Activated CD4-positive, alpha-beta memory T cell treated with anti-CD3 and anti-CD28 coated beads for 36 hours (primary cell): ENCODE measurements at regions not wholly inside any gene's neighbourhood (a gene's known extent, or its start where the extent isn't known, plus 50 kb on each side); places are given as distances from the start of the nearest gene placed in this dataset.

Source experiments
- CTCF ChIA-PET: fragments of 350-600 bp; sonication (Branson Sonifier 250); formaldehyde crosslinking; loops from one replicate; lab custom pipeline; 2021; ENCODE audit warnings: antibody characterized with exemption, inconsistent platforms; lab: Charles Lee
- POLR2A ChIA-PET: fragments of 350-600 bp; sonication (Branson Sonifier 250); formaldehyde crosslinking; loops from one replicate; lab custom pipeline; 2021; ENCODE audit warnings: antibody characterized with exemption; lab: Charles Lee
- DNase-seq: peaks from one replicate; pipeline ENCODE4 v3.0.0-alpha.2; 2020
- H3K27ac Mint-ChIP-seq: one replicate; pipeline ENCODE4 v1.8.0; 2021; ENCODE audit warnings: mixed read lengths
- H3K27me3 Mint-ChIP-seq: one replicate; pipeline ENCODE4 v1.8.0; 2021; ENCODE audit warnings: mixed read lengths
- H3K36me3 Mint-ChIP-seq: one replicate; pipeline ENCODE4 v1.8.0; 2021; ENCODE audit warnings: mixed read lengths
- H3K4me1 Mint-ChIP-seq: one replicate; pipeline ENCODE4 v1.8.0; 2021; ENCODE audit warnings: low read depth, mixed read lengths
- H3K4me3 Mint-ChIP-seq: one replicate; pipeline ENCODE4 v1.8.0; 2021; ENCODE audit warnings: mild to moderate bottlenecking, mixed read lengths
- H3K9me3 Mint-ChIP-seq: one replicate; pipeline ENCODE4 v1.8.0; 2021; ENCODE audit warnings: mixed read lengths
- intact Hi-C: fragments of 100-400 bp; cut with micrococcal nuclease; formaldehyde crosslinking; loops from one replicate; pipeline ENCODE4 v1.15.1; 2023

DNA sequence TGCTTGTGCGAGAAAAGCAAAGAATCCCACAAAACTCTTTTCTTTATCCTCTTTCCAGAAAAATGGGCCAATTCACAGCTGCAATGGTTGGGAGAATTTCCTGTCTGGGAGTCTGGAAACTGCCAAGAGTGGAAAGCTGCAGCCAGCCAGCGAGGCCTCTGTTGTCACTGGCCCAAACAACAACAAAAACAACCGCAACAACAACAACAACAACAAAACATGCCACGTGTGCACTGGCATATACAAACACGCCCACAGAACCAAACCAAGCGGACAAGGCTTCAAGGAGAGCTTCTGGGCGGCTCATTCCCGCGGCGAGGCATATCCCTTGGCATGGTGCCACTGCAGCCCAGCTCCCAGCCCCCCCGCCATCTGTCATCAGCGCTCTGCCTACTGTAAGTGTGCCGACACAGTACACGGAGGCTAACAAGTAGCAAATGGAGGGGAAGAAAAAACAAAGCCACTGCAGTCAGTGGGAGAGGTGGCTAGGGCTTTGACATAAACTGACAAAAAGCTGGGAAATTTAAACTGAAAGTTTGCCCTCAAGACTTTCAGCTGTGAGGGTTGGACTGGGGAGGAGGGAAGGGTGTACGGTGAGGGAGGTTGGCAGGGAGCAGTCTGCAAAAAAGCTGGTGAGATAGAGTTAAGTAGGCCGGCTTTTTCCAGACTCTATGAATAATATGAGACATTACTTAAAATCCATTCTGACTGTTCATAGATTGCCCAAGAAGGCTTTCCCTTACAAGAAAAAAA lies 165.0 kb upstream of the ZNF462 start:
- DNase-seq: no peak
- H3K9me3 Mint-ChIP-seq: peaks cover 2% of the 10 kb centered on the region
- no peaks in the 10 kb centered on the region for H3K36me3 Mint-ChIP-seq
- H3K27ac Mint-ChIP-seq: no peak overlapping the region
- H3K27me3 Mint-ChIP-seq: no peaks in the 10 kb centered on the region
- ChIA-PET CTCF (no interaction called here), POLR2A (no interaction called here)
- intact Hi-C loops: no loop called here
- no peak overlapping the region for H3K4me3 Mint-ChIP-seq
- no peaks in the 10 kb centered on the region for H3K4me1 Mint-ChIP-seq

DNA sequence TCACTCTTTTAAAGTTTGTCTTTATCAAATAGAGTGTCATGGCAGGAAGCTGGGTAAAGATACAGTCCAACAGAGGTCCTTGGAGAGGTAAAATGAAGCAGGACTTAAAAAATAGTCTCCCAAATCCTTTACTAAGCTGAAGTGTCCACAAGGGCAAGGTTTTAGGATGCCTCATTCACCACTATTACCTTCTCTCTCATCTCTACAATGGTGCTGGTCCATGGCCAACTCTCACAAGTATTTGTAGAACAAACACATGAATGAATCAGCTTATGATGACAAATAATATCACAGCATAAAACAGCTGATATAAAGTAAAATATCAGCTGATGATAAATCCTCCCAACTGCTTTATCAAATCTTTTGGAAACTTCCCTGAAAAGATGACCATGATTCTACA lies 162.3 kb upstream of the ZNF462 start:
- H3K27me3 Mint-ChIP-seq: no peaks in the 10 kb centered on the region
- H3K4me1 Mint-ChIP-seq: no peaks in the 10 kb centered on the region
- peaks cover 13% of the 10 kb centered on the region for H3K9me3 Mint-ChIP-seq
- no peak overlapping the region for H3K4me3 Mint-ChIP-seq
- CTCF ChIA-PET: no interaction called here
- no peaks in the 10 kb centered on the region for H3K36me3 Mint-ChIP-seq
- intact Hi-C loops: no loop called here
- no peak overlapping the region for H3K27ac Mint-ChIP-seq
- POLR2A ChIA-PET: no interaction called here
- no peak for DNase-seq

DNA sequence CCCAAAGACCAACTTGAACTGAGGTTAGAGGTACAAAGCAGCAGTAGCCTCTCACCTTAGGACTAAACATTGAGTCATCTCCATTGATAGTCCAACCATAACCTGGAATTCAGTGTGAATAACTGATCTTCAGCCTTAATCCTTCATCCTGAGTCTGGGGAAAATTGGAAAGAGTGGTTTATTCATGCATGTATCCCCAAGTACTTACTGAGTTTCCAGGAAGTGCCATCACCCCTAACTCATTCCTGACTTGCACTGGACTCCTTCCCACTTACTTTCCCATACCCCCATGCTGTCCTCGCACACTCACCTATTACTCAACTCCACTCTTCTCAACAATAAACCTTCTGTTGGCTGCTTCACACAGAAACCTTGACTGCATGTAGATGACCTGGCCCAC lies 161.4 kb upstream of the ZNF462 start:
- Mint-ChIP-seq H3K4me1 (no peaks in the 10 kb centered on the region), H3K4me3 (no peak overlapping the region)
- CTCF ChIA-PET: no interaction called here

DNA sequence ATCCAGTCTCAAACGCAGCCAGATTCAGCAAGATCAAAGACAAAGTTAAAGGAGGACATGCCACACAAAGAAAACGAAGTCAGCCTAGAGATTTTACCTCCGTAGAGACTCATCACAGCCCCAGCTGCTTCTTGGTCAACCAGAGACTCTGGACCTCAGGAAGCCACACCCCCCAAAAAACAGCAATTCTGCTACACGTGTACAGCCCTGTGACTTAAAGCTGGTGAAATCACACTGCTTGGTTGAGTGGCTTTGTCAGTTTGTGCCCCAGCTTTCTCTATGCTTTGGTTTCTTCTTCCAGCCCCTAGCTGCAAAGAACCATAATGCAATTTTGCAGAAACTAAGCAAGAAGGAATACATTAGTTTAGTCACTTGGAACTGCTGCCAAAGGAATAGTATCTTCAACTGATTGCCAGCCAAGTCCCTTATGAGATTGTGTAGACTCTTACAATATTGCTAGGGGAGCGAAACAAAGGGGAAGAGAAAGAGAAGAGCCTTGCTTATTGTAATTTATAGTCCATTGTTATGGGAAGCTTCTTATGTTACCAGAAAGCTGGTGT lies 158.8 kb upstream of the ZNF462 start:
- H3K9me3 Mint-ChIP-seq: peaks cover 13% of the 10 kb centered on the region
- POLR2A ChIA-PET: no interaction called here
- intact Hi-C loops: no loop called here
- DNase-seq: no peak
- H3K27me3 Mint-ChIP-seq: no peaks in the 10 kb centered on the region
- no peaks in the 10 kb centered on the region for H3K4me1 Mint-ChIP-seq
- H3K27ac Mint-ChIP-seq: no peak overlapping the region
- no peak overlapping the region for H3K4me3 Mint-ChIP-seq
- CTCF ChIA-PET: no interaction called here
- H3K36me3 Mint-ChIP-seq: no peaks in the 10 kb centered on the region

More for the DNA sequence above, 161.4 kb upstream of the ZNF462 start:
- intact Hi-C loops: no loop called here
- Mint-ChIP-seq H3K36me3 (no peaks in the 10 kb centered on the region), H3K27ac (no peak overlapping the region), H3K9me3 (peaks cover 13% of the 10 kb centered on the region), H3K27me3 (no peaks in the 10 kb centered on the region)
- POLR2A ChIA-PET: no interaction called here
- DNase-seq: no peak

DNA sequence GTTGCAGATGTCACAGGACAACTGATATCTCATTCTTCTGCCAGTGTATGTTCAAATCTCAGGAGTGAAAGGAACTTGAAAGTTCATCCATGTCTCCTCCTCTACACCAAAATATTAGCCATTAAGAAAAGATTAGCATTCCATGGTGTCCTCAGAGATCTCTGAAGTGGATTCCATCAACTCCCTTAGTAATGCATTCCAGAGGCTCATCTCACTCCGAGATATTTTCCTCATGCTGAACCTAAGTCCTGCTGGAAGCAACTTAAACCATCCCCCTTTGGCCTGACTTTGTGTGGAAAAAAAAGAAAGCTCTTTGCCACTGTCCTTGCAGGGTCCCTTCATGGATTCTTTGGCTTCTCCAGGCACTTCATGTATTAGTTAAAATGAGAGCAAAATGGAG lies 155.7 kb upstream of the ZNF462 start:
- Mint-ChIP-seq H3K9me3 (peaks cover 13% of the 10 kb centered on the region), H3K36me3 (no peaks in the 10 kb centered on the region), H3K4me1 (no peaks in the 10 kb centered on the region), H3K27me3 (no peaks in the 10 kb centered on the region), H3K4me3 (no peak overlapping the region), H3K27ac (no peak overlapping the region)
- intact Hi-C loops: no loop called here
- no peak for DNase-seq
- POLR2A ChIA-PET: no interaction called here
- CTCF ChIA-PET: no interaction called here

DNA sequence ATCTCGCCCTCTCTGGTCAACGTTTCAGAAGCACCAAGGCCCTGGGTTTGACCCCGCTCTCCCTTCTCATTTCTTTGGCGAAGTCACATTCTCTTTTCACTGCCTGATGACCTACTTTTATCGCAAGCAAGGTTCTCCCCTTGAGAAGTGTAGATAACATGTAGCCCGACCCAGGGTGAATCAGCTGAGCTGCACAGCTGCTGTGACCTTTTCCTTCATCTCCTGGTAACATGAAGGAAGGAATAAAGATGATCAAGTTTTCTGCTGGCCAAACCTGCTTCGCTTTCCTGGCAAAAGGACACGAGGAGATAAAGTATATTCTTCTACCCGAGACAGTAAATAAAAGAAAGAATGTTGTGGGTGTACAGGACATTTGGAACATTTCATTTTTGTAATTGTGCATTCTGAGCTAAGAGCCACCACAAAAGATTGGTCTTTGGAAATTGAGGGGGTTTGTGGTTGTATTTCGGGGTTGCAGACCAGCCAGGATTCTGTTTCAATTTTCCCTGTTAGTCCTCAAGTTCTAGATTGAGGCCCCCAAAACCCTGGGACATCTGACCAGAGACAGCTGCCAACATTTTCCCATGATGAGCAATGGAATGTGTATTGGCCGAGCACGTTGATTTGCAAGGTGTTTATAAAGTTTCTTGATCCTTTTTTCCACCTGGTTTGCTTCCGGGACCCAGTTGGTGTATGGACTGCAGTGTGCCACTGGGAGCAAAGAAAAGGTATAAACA lies 155.1 kb upstream of the ZNF462 start:
- ChIA-PET CTCF (no interaction called here), POLR2A (interaction anchor here (1.1 kb wide), 1 partner anchor 26 kb away, joined by 3 read pairs; no protein-coding TSS in a partner anchor)
- peaks cover 11% of the 10 kb centered on the region for H3K9me3 Mint-ChIP-seq
- DNase-seq: no peak
- H3K4me3 Mint-ChIP-seq: no peak overlapping the region
- intact Hi-C loops: no loop called here
- H3K27me3 Mint-ChIP-seq: no peaks in the 10 kb centered on the region
- H3K27ac Mint-ChIP-seq: no peak overlapping the region
- no peaks in the 10 kb centered on the region for H3K4me1 Mint-ChIP-seq
- H3K36me3 Mint-ChIP-seq: no peaks in the 10 kb centered on the region

DNA sequence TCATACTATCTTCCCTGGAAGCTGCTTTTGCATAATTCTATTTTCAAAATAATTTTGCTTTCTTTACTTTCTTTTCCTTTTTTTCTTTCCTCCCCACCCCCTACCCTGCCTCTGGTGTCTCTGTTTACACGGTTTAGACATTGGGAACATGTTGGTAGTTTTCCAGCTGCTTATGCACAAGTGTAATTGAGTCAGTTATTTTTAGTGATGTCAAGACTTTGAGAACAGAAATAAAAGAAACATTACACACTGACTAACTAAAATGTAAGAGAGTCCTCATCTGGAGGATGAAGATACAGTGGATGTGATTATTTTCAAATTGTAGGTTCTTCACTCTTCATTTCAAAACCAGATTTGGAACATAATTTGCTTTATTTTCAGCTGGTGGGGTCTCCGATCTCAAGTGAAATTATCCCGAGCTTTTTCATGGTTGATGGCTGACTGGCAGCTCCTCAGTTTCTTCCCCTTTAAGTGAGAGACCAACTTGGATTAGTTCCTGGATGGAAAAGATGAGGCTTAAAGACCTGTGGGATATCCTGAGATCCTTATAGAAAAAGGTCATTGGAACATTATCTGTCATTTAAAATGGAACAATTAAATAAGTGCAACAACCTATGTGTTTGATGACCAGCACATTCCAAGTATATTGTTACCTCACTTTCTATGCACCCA lies 154.4 kb upstream of the ZNF462 start:
- intact Hi-C loops: no loop called here
- CTCF ChIA-PET: no interaction called here
- H3K9me3 Mint-ChIP-seq: peaks cover 11% of the 10 kb centered on the region

DNA sequence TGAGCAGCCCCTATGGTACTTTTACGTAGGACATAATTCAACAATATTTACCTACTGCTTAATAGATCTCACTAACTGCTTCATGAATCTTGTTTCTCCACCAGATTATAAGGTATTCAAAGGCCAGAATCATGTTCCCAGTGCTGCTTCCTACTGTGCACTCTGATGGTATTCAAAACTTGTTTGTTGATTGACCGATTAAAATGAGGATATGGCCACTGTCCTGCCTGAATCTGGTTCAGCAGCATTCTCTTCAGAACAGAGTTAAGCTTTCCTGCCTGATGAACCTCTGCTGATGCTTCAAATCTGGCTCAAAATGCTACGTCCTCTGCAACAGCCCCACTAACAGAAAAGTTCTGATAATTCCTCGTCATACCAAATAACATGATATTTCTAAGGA lies 150.7 kb upstream of the ZNF462 start:
- DNase-seq: no peak
- no peaks in the 10 kb centered on the region for H3K36me3 Mint-ChIP-seq
- H3K4me1 Mint-ChIP-seq: no peaks in the 10 kb centered on the region
- ChIA-PET CTCF (no interaction called here), POLR2A (no interaction called here)
- intact Hi-C loops: no loop called here
- no peak overlapping the region for H3K27ac Mint-ChIP-seq
- H3K4me3 Mint-ChIP-seq: no peak overlapping the region
- H3K27me3 Mint-ChIP-seq: no peaks in the 10 kb centered on the region
- H3K9me3 Mint-ChIP-seq: no peaks in the 10 kb centered on the region

More for the DNA sequence above, 154.4 kb upstream of the ZNF462 start:
- no peak for DNase-seq
- Mint-ChIP-seq H3K36me3 (no peaks in the 10 kb centered on the region), H3K4me3 (no peak overlapping the region), H3K27me3 (no peaks in the 10 kb centered on the region), H3K27ac (no peak overlapping the region), H3K4me1 (no peaks in the 10 kb centered on the region)
- POLR2A ChIA-PET: interaction anchor here (1.1 kb wide), 1 partner anchor 25 kb away, joined by 3 read pairs; no protein-coding TSS in a partner anchor

DNA sequence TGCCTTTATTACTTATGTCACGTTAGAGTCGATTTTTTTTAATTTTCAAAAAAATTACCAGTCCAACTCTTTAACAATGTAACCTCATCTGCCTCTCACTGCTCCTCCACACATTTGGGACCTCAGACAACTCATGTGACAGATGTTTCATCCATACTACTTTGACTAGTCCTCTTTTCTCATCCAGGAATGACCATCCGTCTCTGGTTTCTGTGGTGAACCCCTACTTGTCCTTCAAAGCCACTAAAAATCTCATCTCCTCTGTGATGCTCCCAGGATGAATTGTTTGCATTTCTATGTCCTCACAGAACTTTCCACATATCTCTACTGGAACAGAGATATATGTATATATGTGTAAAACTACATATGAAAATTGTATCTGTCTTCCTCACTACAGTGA lies 149.8 kb upstream of the ZNF462 start:
- H3K36me3 Mint-ChIP-seq: no peaks in the 10 kb centered on the region
- H3K27me3 Mint-ChIP-seq: no peaks in the 10 kb centered on the region
- no peak overlapping the region for H3K27ac Mint-ChIP-seq
- CTCF ChIA-PET: no interaction called here
- no peaks in the 10 kb centered on the region for H3K9me3 Mint-ChIP-seq
- POLR2A ChIA-PET: no interaction called here
- intact Hi-C loops: no loop called here
- DNase-seq: no peak
- no peak overlapping the region for H3K4me3 Mint-ChIP-seq
- no peaks in the 10 kb centered on the region for H3K4me1 Mint-ChIP-seq

DNA sequence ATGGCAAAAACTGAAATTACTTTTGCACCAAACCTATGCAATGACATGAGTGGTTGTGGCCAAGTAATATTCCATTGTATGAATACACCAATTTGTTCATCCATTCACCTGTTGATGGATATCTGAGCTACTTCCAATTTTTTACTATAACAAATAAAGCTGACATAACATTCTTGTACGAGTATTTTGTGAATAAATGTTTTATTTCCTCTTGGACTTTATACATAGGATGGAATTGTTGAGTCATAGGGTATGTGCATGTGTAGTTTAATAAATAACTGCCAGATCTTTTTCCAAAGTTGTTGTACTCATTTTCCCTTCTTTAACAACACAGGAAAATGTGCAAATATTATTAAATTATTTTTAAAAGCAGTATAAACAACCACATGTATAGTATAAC lies 146.1 kb upstream of the ZNF462 start:
- H3K4me3 Mint-ChIP-seq: no peak overlapping the region
- CTCF ChIA-PET: no interaction called here
- H3K36me3 Mint-ChIP-seq: no peaks in the 10 kb centered on the region
- POLR2A ChIA-PET: no interaction called here
- peaks cover 4% of the 10 kb centered on the region for H3K9me3 Mint-ChIP-seq
- no peak for DNase-seq
- H3K27me3 Mint-ChIP-seq: no peaks in the 10 kb centered on the region
- intact Hi-C loops: no loop called here
- H3K27ac Mint-ChIP-seq: no peak overlapping the region
- H3K4me1 Mint-ChIP-seq: no peaks in the 10 kb centered on the region

DNA sequence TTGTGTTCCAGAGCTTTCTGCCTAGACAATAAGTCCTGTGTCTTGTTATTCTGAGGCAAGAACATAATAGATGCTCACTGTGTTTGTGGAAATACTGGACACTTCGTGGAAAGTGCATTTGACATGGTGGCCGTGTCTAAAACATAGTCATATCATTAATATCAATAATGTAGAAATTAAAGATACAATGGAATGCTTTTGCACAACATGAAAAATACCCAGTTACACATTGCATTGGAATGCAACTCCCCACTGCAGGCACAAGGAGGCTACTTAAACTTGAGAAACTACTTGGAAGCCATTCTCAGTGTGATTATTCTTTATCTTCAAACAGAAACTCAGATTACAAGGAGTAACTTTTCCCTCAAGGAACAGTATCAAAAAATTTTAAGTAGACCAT lies 145.3 kb upstream of the ZNF462 start:
- Mint-ChIP-seq H3K36me3 (no peaks in the 10 kb centered on the region), H3K27me3 (no peaks in the 10 kb centered on the region), H3K9me3 (peaks cover 4% of the 10 kb centered on the region), H3K4me1 (no peaks in the 10 kb centered on the region), H3K4me3 (no peak overlapping the region), H3K27ac (no peak overlapping the region)
- ChIA-PET CTCF (no interaction called here), POLR2A (no interaction called here)
- intact Hi-C loops: no loop called here
- DNase-seq: no peak

DNA sequence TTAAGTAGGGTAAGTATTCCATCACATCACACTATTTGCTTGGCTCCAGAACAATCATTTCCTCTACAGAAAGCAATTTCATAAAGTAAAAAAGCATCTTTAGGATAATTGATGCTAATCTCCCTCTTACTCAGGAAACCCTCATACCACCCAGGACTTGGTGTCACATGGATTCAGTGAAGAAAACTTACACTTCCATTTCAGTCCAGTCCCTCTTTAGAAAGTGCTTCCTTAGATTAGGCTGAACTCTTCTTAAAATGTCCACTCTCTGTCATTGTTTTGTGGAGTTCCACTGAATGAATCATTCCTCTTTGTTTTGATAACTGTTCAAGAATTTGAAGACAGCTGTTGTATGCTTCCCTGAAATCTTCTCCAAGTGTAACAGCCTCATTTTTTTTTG lies 144.0 kb upstream of the ZNF462 start:
- intact Hi-C loops: no loop called here
- POLR2A ChIA-PET: no interaction called here

More for the DNA sequence above, 144.0 kb upstream of the ZNF462 start:
- H3K4me1 Mint-ChIP-seq: no peaks in the 10 kb centered on the region
- H3K36me3 Mint-ChIP-seq: no peaks in the 10 kb centered on the region
- no peak for DNase-seq
- H3K27me3 Mint-ChIP-seq: no peaks in the 10 kb centered on the region
- H3K9me3 Mint-ChIP-seq: peaks cover 4% of the 10 kb centered on the region
- H3K27ac Mint-ChIP-seq: no peak overlapping the region
- CTCF ChIA-PET: no interaction called here
- no peak overlapping the region for H3K4me3 Mint-ChIP-seq
